ENCODE measurements at regions not wholly inside any gene's neighbourhood (a gene's known extent, or its start where the extent isn't known, plus 50 kb on each side); places are given as distances from the start of the nearest gene placed in this dataset.

GRCh38 chr2:12828980-12829379, 112.2 kb downstream of the TRIB2 start:
- no peak for DNase-seq (ENCODE audit: low read depth)

DNA sequence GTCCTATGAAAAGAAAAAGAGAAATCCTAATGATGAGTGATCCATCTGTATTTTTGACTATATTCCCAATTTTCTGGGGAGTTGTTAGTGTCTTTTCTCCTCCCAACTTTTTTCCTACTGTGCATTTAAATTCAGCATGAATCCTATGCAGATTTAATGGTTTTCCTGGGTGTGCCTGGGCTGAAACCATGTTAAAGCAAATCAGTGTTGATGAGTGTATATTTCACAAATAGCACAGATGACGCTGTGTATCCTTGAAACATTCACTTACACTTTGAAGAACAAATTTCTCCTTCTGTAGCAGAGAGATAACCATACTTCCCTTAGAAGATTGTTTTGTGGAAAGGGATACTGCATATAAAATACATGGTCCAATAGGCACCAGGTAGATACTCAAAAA, 114.3 kb downstream of the TRIB2 start:
- DNase-seq (ENCODE audit: low read depth), result no peak

GRCh38 chr2:12834239-12834638, 117.5 kb downstream of the TRIB2 start:
- DNase-seq (ENCODE audit: low read depth), result no peak

DNA sequence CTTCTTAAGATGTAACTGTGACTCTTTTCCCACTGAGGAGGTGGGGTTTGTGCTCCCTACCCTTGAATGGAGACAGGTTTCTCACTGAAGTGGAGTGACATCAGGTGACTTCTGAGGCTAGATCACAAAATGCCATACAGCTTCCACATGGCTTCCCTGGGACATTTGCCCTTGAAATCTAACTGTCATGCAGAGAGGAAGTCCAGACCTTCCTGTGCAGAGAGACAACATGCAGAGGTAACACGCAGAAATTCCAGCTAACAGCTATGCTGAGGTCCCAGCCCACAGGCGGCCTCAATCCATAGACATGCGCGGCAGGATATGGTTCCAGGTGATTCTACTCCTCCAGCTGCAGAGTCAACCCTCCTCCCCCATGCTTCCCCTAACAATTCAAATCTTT, 119.0 kb downstream of the TRIB2 start:
- DNase-seq (ENCODE audit: low read depth), result no peak

- no peak for DNase-seq (ENCODE audit: low read depth)
Observed at GRCh38 chr2:12839339-12839738, 122.6 kb downstream of the TRIB2 start.

DNA sequence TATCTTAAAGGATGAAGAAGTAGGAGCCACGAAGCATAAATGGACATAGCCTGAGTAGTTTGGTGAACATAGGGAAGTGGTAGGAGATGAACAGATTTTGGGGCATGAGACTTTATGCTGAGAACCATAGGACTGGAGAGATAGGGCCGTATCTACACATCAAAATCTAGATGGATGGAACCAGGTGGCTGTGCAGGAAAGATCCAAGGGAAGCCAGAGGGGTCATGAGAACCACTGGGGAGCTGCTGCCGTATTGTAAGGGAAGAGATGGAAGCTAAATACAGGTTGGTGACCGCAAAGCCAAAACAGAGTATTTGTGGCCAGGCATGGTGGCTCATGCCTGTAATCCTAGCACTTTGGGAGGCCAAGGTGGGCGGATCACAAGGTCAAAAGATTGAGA, 124.3 kb downstream of the TRIB2 start:
- no peak for DNase-seq (ENCODE audit: low read depth)

DNA sequence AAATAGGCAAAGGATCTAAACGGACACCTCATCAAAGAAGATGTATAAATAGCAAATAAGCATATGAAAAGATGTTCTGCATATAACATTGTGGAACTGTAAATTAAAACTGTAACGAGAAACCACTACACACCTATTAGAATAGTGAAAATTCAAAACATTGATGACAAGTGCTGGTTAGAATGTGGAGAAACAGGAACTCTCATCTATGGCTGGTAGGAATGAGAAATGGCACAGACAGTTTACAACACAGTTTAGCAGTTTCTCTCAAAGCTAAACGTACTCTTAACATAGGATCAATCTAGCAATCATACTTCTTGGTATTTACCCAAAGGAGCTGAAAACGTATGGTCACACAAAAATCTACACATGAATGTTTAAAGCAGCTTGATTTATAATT, 126.2 kb downstream of the TRIB2 start:
- no peak for DNase-seq (ENCODE audit: low read depth)

DNA sequence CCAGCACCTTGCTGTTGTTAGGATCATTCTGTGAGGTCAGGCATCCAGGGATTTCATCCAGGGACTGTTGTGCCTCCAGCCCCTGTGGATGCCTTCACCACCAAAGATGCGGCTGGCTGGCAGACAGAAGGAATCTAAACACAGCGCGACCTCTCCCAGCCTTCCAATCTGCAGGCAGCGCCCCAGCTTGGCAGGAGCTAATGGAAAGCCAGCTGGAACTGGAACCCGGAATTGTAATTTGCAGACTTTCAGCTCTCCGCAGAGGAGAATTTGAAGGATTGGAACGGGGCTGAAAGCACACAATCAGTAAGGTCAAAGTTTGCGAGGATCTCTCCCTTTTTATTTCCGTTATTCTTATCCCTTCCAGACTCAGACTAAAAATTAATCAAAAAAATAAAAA, 127.8 kb downstream of the TRIB2 start:
- no peak for DNase-seq (ENCODE audit: low read depth)

- DNase-seq (ENCODE audit: low read depth), result no peak
Observed at GRCh38 chr2:12847694-12848575, 131.2 kb downstream of the TRIB2 start.

- DNase-seq (ENCODE audit: low read depth), result no peak
Observed at GRCh38 chr2:12852135-12852534, 135.4 kb downstream of the TRIB2 start.

DNA sequence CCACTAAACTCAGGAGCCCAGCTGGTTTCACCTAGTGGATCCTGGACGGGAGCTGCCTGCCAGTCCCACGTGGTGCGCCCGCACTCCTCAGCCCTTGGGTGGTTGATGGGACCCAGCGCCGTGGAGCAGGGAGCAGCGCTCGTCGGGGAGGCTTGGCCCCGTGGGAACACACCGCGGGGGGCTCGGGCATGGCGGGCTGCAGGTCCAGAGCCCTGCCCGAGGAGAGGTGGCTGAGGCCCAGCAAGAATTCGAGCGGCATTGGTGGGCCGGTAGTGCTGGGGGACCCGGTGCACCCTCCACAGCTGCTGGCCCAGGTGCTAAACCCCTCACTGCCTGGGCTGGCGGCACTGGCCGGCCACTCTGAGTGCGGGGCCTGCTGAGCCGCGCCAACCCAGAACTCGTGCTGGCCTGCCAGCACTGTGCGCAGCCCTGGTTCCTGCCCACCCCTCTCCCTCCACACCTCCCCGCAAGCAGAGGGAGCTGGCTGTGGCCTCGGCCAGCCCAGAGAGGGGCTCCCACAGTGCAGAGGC, 137.3 kb downstream of the TRIB2 start:
- DNase-seq (ENCODE audit: low read depth), result no peak

- DNase-seq (ENCODE audit: low read depth), result no peak
Observed at GRCh38 chr2:12855508-12855907, 138.8 kb downstream of the TRIB2 start.

DNA sequence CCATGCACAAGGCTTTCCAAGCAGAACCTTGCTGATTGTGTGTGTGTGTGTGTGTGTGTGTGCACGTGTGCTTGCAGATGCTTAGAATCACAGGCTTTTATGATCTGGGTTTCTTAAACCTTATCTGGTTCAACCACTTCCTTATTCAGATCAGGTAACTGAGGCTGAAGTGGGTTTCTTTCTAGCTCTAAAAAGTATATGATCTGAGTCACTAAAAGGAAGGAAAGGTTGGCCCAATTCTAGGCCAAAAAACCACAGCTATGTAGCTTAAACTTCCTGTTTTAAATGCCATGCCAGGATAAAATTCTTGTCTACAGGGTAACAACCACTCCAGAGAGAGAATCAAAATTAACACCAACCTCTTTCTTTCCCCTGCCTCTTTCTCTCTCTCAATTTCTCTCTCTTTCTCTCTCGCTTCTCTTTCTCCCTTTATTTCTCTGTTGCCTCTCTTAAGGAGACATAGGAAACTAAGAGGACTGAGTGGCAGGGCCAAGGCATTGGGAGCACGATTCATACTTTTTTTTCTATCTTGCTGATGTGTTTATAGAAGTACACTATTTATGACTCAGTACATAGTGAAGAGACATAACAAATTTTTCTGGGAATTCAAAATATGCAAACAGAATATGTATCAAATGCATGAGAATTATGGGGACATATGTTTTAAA, 140.3 kb downstream of the TRIB2 start:
- no peak for DNase-seq (ENCODE audit: low read depth)

DNA sequence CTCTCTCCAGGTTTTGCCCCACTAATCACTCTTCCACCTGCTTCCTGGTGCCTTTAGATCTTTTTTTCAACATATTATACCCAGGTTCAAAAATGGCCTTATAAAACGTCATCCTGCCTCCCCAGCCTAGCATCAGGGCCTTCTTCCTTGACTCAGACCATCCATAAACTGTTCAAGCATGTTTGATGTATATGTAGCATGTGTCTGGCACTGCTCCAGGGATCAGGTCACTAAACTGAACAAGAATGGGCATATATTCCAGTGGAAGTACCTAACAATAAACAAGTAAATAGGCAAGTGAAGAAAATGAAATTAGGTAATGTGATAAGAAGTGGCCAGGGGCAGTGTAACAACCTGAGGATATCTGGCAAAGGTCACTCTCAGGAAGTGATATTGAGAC, 141.2 kb downstream of the TRIB2 start:
- no peak for DNase-seq (ENCODE audit: low read depth)

GRCh38 chr2:12858786-12859185, 142.1 kb downstream of the TRIB2 start:
- DNase-seq (ENCODE audit: low read depth), result no peak

- DNase-seq (ENCODE audit: low read depth), result no peak
Observed at GRCh38 chr2:12861344-12861930, 144.7 kb downstream of the TRIB2 start.

GRCh38 chr2:12862541-12862940, 145.8 kb downstream of the TRIB2 start:
- no peak for DNase-seq (ENCODE audit: low read depth)

- DNase-seq (ENCODE audit: low read depth), result no peak
Observed at GRCh38 chr2:12863937-12864336, 147.2 kb downstream of the TRIB2 start.

- no peak for DNase-seq (ENCODE audit: low read depth)
Observed at GRCh38 chr2:12867631-12868287, 151.0 kb downstream of the TRIB2 start.

DNA sequence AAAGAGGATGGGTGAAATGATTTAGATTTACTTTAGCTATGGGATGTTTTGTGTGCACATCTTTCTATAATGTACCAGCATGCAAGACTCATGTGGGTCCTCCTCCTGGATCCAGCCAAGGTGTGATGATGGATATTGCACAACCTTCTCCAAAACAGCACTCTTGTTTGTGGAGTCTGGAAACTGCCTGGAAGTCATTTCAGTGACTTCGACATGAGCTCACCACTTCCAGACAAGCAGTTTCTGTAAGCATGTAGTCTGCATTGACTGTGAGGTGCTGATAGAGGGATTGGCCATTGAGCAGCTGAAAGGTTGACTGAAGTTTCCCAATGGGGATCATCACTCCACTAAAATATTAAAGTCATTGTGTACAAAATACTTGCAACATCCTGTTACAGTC, 154.0 kb downstream of the TRIB2 start:
- DNase-seq (ENCODE audit: low read depth), result no peak

DNA sequence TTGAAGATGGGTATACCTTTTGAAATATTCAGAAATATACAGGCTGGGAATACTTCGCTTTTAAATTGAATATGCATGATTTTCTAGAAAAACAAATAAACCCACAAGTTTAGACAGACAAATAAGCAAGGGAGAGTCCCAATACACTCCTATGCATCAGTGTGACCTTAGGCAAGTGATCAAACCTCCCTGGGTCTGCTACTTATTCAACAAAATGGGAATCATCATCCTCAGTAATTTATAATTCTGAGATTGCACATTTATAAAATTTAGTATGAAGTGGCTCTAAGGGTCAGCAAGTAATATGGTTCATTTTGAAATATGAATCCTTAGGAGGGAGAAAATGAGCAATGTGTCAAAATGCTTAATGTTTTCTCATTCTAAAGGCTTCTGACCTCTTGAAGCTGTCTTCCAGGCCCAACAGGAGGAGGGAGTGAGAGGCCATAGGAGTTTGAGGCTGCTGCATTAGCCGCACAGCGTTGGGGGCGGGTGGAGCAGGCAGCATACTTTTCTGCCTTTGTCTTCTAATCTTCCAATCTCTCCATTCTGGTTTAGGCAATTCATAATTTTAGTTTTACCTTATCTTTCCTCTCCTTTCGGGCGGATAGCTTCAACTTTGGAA, 155.1 kb downstream of the TRIB2 start:
- no peak for DNase-seq (ENCODE audit: low read depth)

DNA sequence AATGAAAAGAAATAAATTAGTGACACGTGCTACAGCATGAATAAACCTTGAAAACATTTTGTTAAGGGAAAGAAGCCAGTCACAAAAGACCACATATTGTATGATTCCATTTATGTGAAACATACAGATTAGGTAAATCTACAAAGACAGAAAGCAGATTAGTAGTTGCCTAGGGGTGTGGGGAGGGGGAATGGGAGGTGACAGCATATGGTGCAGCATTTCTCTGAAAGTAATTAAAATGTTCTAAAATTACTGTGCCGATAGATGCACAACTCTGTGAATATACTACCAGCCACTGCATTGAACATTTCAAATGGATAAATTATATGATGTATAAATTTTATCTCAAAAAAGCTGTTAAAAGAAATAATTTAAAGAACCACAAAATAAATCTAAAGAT, 161.0 kb downstream of the TRIB2 start:
- DNase-seq (ENCODE audit: low read depth), result no peak
